ENCODE measurements at regions not wholly inside any gene's neighbourhood (a gene's known extent, or its start where the extent isn't known, plus 50 kb on each side); places are given as distances from the start of the nearest gene placed in this dataset.

- TF ChIP-seq TSHZ2 (CRISPR knock-in tag; IDR thresholded peaks at IDR 0.05) (no peak), ZNF70 (CRISPR knock-in tag; IDR thresholded peaks at IDR 0.05) (no peak), CREB5 (CRISPR knock-in tag; IDR thresholded peaks at IDR 0.05; ENCODE audit: low read depth) (no peak), ZC3H10 (CRISPR knock-in tag; IDR thresholded peaks at IDR 0.05) (no peak), PATZ1 (CRISPR knock-in tag; IDR thresholded peaks at IDR 0.05; ENCODE audit: borderline replicate concordance) (no peak), PPARA (CRISPR knock-in tag; IDR thresholded peaks at IDR 0.05; ENCODE audit: borderline replicate concordance) (no peak), RARB (CRISPR knock-in tag; IDR thresholded peaks at IDR 0.05) (no peak), ISL1 (CRISPR knock-in tag; IDR thresholded peaks at IDR 0.05) (no peak), ARNTL (CRISPR knock-in tag; IDR thresholded peaks at IDR 0.05; ENCODE audit: borderline replicate concordance, low read depth) (no peak), POU6F1 (CRISPR knock-in tag; IDR thresholded peaks at IDR 0.05; ENCODE audit: borderline replicate concordance, low read depth) (no peak), ESRRG (CRISPR knock-in tag; IDR thresholded peaks at IDR 0.05) (no peak), BACH2 (CRISPR knock-in tag; IDR thresholded peaks at IDR 0.05; ENCODE audit: borderline replicate concordance) (no peak), TOX (CRISPR knock-in tag; IDR thresholded peaks at IDR 0.05; ENCODE audit: borderline replicate concordance) (no peak), SNAI2 (CRISPR knock-in tag; IDR thresholded peaks at IDR 0.05) (no peak)
These were observed 1326.3 kb downstream of the BRINP3 start for GRCh38 chr1:189151361-189151760.

Data from SK-N-SH treated with all-trans-retinoic acid at 6 μM for 48 hours (cell line).